Skeletal muscle cell (primary cell): ENCODE measurements at regions not wholly inside any gene's neighbourhood (a gene's known extent, or its start where the extent isn't known, plus 50 kb on each side); places are given as distances from the start of the nearest gene placed in this dataset.

ENCODE experiments used
- DNase-seq: peaks from one replicate; pipeline ENCODE4 v3.0.0-alpha.2; 2010; ENCODE audit warnings: low read depth
- H3K4me3 ChIP-seq: 2 replicates; pipeline ENCODE4 v1.5.1; 2011; ENCODE audit warnings: low read depth, mild to moderate bottlenecking, control low read depth, low read length, moderate library complexity

- DNase-seq: no peak
- H3K4me3 ChIP-seq: no peak overlapping the region
Observed at GRCh38 chr2:5751873-5752482, 59.8 kb downstream of the SOX11 start.

GRCh38 chr2:5756272-5756671, 64.1 kb downstream of the SOX11 start:
- DNase-seq: no peak
- H3K4me3 ChIP-seq: no peak overlapping the region

GRCh38 chr2:5758346-5758745, 66.2 kb downstream of the SOX11 start:
- no peak for DNase-seq
- H3K4me3 ChIP-seq: no peak overlapping the region

GRCh38 chr2:5759949-5760348, 67.8 kb downstream of the SOX11 start:
- no peak overlapping the region for H3K4me3 ChIP-seq
- no peak for DNase-seq

- H3K4me3 ChIP-seq: no peak overlapping the region
- no peak for DNase-seq
Observed at GRCh38 chr2:5763531-5763930, 71.3 kb downstream of the SOX11 start.

GRCh38 chr2:5764041-5764440, 71.9 kb downstream of the SOX11 start:
- no peak for DNase-seq
- no peak overlapping the region for H3K4me3 ChIP-seq

GRCh38 chr2:5766056-5766455, 73.9 kb downstream of the SOX11 start:
- peak; percentile 80 for DNase-seq
- H3K4me3 ChIP-seq: no peak overlapping the region

- no peak overlapping the region for H3K4me3 ChIP-seq
- DNase-seq: peak; percentile 45
Observed at GRCh38 chr2:5766561-5766960, 74.4 kb downstream of the SOX11 start.

- H3K4me3 ChIP-seq: no peak overlapping the region
- DNase-seq: no peak
Observed at GRCh38 chr2:5777131-5777535, 84.9 kb downstream of the SOX11 start.

- no peak overlapping the region for H3K4me3 ChIP-seq
- DNase-seq: no peak
Observed at GRCh38 chr2:5781679-5782078, 89.5 kb downstream of the SOX11 start.

- H3K4me3 ChIP-seq: no peak overlapping the region
- no peak for DNase-seq
Observed at GRCh38 chr2:5782103-5782502, 89.9 kb downstream of the SOX11 start.

- DNase-seq: no peak
- H3K4me3 ChIP-seq: no peak overlapping the region
Observed at GRCh38 chr2:5788447-5788846, 96.3 kb downstream of the SOX11 start.

- no peak overlapping the region for H3K4me3 ChIP-seq
- no peak for DNase-seq
Observed at GRCh38 chr2:5791371-5791770, 99.2 kb downstream of the SOX11 start.

GRCh38 chr2:5794012-5794411, 101.8 kb downstream of the SOX11 start:
- no peak overlapping the region for H3K4me3 ChIP-seq
- no peak for DNase-seq

- no peak overlapping the region for H3K4me3 ChIP-seq
- peak; percentile 71 for DNase-seq
Observed at GRCh38 chr2:5798084-5798483, 105.9 kb downstream of the SOX11 start.

GRCh38 chr2:5799348-5799747, 107.2 kb downstream of the SOX11 start:
- DNase-seq: no peak
- no peak overlapping the region for H3K4me3 ChIP-seq

GRCh38 chr2:5803547-5803946, 111.4 kb downstream of the SOX11 start:
- no peak overlapping the region for H3K4me3 ChIP-seq
- DNase-seq: peak; percentile 65

GRCh38 chr2:5818961-5819600, 126.9 kb downstream of the SOX11 start:
- H3K4me3 ChIP-seq: no peak overlapping the region
- no peak for DNase-seq

- no peak overlapping the region for H3K4me3 ChIP-seq
- no peak for DNase-seq
Observed at GRCh38 chr2:5824126-5824525, 131.9 kb downstream of the SOX11 start.

- H3K4me3 ChIP-seq: no peak overlapping the region
- DNase-seq: no peak
Observed at GRCh38 chr2:5825686-5826085, 133.5 kb downstream of the SOX11 start.

- no peak for DNase-seq
- no peak overlapping the region for H3K4me3 ChIP-seq
Observed at GRCh38 chr2:5826979-5827655, 134.9 kb downstream of the SOX11 start.
